KMS-11 (cell line): ENCODE measurements at regions not wholly inside any gene's neighbourhood (a gene's known extent, or its start where the extent isn't known, plus 50 kb on each side); places are given as distances from the start of the nearest gene placed in this dataset.

Source experiments
- H2AFZ ChIP-seq: fragments of 200-600 bp; sonication (generic); 2 replicates; pipeline ENCODE4 v1.6.1; 2016; ENCODE audit warnings: antibody characterized with exemption, mixed run types, low read depth
- H3K27ac ChIP-seq: fragments of 200-600 bp; sonication (generic); 2 replicates; pipeline ENCODE4 v1.6.1; 2016; ENCODE audit warnings: mild to moderate bottlenecking, mixed run types
- H3K27me3 ChIP-seq: fragments of 200-600 bp; sonication (generic); 2 replicates; pipeline ENCODE4 v1.6.1; 2017; ENCODE audit warnings: mild to moderate bottlenecking, low read depth, mixed run types, moderate library complexity; ENCODE audit not compliant: insufficient read depth
- H3K36me3 ChIP-seq: fragments of 200-600 bp; sonication (generic); 2 replicates; pipeline ENCODE4 v1.6.1; 2017; ENCODE audit warnings: mild to moderate bottlenecking, mixed run types; ENCODE audit not compliant: insufficient read depth
- H3K4me1 ChIP-seq: fragments of 200-600 bp; sonication (generic); 2 replicates; pipeline ENCODE4 v1.6.1; 2016; ENCODE audit warnings: mild to moderate bottlenecking, low read depth, mixed run types; ENCODE audit not compliant: poor library complexity, severe bottlenecking
- H3K4me2 ChIP-seq: fragments of 200-600 bp; sonication (generic); 2 replicates; pipeline ENCODE4 v1.7.0; 2016; ENCODE audit warnings: mild to moderate bottlenecking, mixed run types
- H3K4me3 ChIP-seq: fragments of 200-600 bp; sonication (generic); IDR thresholded peaks from 2 replicates; pipeline ENCODE4 v1.6.1; 2017; ENCODE audit warnings: low read depth, low read length, mixed read lengths; ENCODE audit not compliant: insufficient read depth
- H3K79me2 ChIP-seq: fragments of 200-600 bp; sonication (generic); 2 replicates; pipeline ENCODE4 v1.6.1; 2016; ENCODE audit warnings: low read depth, mixed run types; ENCODE audit not compliant: insufficient read depth
- H3K9ac ChIP-seq: fragments of 200-600 bp; sonication (generic); 2 replicates; pipeline ENCODE4 v1.6.1; 2016; ENCODE audit warnings: mild to moderate bottlenecking, mixed run types
- H4K20me1 ChIP-seq: fragments of 200-600 bp; sonication (generic); 2 replicates; pipeline ENCODE4 v1.6.1; 2016; ENCODE audit warnings: mild to moderate bottlenecking, mixed run types; ENCODE audit not compliant: insufficient read depth
- TF ChIP-seq, protein P1 (sequence below): fragments of 200-600 bp; sonication (generic); conservative IDR thresholded peaks from 2 replicates; pipeline ENCODE4 v1.6.1; 2017; ENCODE audit warnings: low read depth, mild to moderate bottlenecking, antibody characterized with exemption, low read length, moderate library complexity, mixed read lengths

DNA sequence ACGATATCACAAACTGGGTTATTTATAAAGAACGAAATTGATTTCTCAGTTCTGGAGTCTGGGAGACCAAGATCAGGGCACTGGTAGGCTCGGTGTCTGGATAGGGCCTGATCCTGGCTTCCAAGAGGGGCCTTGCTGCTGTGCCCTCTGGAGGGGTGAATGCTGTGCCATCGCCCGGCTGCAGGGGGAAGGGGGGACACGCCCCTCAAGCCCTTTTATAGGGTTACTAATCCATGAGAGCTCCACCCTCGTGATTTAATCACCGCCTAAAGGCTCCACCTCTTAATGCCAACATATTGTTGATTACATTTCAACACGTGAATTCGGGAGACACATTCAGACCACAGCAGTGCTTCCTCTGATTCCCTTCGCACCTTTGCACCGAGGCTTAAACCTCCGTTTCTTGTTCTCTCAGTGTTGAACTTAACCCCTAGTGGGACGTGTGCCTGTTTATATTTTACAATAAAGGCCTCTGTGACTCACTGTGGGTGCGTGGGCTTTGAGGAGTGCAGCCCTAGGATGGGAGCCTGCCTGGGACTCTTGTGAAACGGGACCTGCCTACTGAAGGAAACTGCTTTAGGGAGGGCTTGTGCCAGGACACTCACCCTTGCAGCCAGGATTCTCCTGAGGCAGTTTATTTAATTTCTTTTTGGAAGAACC is 52.4 kb upstream of the SPATA13 start:
- Histone ChIP-seq H3K9ac (no peak overlapping the region), H4K20me1 (no peaks in the 10 kb centered on the region), H3K4me3 (no peak overlapping the region), H3K27me3 (no peaks in the 10 kb centered on the region), H2AFZ (no peak overlapping the region), H3K36me3 (no peaks in the 10 kb centered on the region), H3K4me2 (no peak overlapping the region), H3K4me1 (no peaks in the 10 kb centered on the region), H3K79me2 (no peaks in the 10 kb centered on the region), H3K27ac (no peak overlapping the region)
- TF ChIP-seq, protein P1, sequence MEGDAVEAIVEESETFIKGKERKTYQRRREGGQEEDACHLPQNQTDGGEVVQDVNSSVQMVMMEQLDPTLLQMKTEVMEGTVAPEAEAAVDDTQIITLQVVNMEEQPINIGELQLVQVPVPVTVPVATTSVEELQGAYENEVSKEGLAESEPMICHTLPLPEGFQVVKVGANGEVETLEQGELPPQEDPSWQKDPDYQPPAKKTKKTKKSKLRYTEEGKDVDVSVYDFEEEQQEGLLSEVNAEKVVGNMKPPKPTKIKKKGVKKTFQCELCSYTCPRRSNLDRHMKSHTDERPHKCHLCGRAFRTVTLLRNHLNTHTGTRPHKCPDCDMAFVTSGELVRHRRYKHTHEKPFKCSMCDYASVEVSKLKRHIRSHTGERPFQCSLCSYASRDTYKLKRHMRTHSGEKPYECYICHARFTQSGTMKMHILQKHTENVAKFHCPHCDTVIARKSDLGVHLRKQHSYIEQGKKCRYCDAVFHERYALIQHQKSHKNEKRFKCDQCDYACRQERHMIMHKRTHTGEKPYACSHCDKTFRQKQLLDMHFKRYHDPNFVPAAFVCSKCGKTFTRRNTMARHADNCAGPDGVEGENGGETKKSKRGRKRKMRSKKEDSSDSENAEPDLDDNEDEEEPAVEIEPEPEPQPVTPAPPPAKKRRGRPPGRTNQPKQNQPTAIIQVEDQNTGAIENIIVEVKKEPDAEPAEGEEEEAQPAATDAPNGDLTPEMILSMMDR: no peak

DNA sequence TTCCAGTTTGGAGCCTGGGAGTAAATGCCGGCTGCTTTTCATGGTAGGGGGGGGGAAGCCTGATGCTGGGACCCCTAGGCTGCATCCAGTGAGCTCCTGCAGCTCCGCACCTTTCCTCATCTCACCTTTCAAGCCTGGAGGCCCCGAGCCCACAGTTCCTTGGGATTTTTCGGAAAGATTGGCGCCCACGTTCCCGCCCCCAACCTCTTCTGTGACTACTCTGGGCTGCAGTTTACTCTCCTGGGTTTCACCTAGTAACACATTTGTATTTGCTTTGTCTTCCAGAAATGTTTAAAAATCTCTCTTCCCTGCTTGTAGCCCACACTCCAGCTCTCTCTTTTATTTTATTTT is 51.9 kb upstream of the SPATA13 start:
- Histone ChIP-seq H3K27ac (no peak overlapping the region), H3K9ac (no peak overlapping the region), H3K4me2 (no peak overlapping the region), H3K79me2 (no peaks in the 10 kb centered on the region), H3K4me1 (no peaks in the 10 kb centered on the region), H3K4me3 (no peak overlapping the region), H3K36me3 (no peaks in the 10 kb centered on the region), H2AFZ (no peak overlapping the region), H4K20me1 (no peaks in the 10 kb centered on the region), H3K27me3 (no peaks in the 10 kb centered on the region)
- TF ChIP-seq, protein P1: no peak

DNA sequence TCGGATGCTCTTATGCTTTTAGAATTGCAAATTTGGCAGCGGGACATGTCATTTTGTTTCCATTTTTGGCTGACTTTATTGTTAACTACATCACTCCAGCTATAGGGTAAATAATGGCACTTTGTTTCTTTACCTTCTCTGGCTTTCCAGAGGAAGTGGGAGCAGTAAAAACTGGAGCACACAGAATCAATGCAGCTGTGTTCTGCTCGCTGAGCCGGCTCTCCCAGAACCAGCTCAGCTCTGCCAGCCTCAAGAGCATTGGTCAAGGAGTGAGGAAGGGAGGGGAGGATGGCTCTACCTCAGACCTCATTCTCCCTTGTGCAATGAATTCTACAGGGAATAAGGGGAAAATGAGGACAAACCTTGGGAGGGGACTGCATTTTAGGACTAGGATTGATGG is 50.5 kb upstream of the SPATA13 start:
- no peaks in the 10 kb centered on the region for H4K20me1 ChIP-seq
- H3K27me3 ChIP-seq: no peaks in the 10 kb centered on the region
- H3K79me2 ChIP-seq: no peaks in the 10 kb centered on the region
- H3K4me3 ChIP-seq: no peak overlapping the region
- TF ChIP-seq, protein P1: no peak
- no peak overlapping the region for H3K27ac ChIP-seq
- H3K9ac ChIP-seq: no peak overlapping the region
- no peak overlapping the region for H3K4me2 ChIP-seq
- H3K36me3 ChIP-seq: no peaks in the 10 kb centered on the region
- no peaks in the 10 kb centered on the region for H3K4me1 ChIP-seq
- H2AFZ ChIP-seq: no peak overlapping the region
